ENCODE measurements at regions not wholly inside any gene's neighbourhood (a gene's known extent, or its start where the extent isn't known, plus 50 kb on each side); places are given as distances from the start of the nearest gene placed in this dataset.
A peak's percentile ranks its signal among the peaks of the same experiment; 100 is the strongest.
"Not testable (repeated sequence)": the region's sequence is repeated elsewhere in the genome, so short reads cannot be mapped to it uniquely, and the experiment has no call there.

GRCh38 chr3:103965764-103966163 is 1400.9 kb upstream of the ALCAM start:
- no peak for DNase-seq
- TF ChIP-seq GATA1 (IDR thresholded peaks at IDR 0.05; ENCODE audit: low read depth, low read length) (no peak), POLR2A (IDR thresholded peaks at IDR 0.05; ENCODE audit: low read length) (no peak)

GRCh38 chr3:103966749-103967148 is 1400.0 kb upstream of the ALCAM start:
- TF ChIP-seq POLR2A (IDR thresholded peaks at IDR 0.05; ENCODE audit: low read length) (no peak), GATA1 (IDR thresholded peaks at IDR 0.05; ENCODE audit: low read depth, low read length) (no peak)
- DNase-seq, result no peak

GRCh38 chr3:103968131-103968530 is 1398.6 kb upstream of the ALCAM start:
- DNase-seq, result no peak
- TF ChIP-seq POLR2A (IDR thresholded peaks at IDR 0.05; ENCODE audit: low read length) (no peak), GATA1 (IDR thresholded peaks at IDR 0.05; ENCODE audit: low read depth, low read length) (no peak)

- TF ChIP-seq POLR2A (IDR thresholded peaks at IDR 0.05; ENCODE audit: low read length) (no peak), GATA1 (IDR thresholded peaks at IDR 0.05; ENCODE audit: low read depth, low read length) (no peak)
- no peak for DNase-seq
Measured at GRCh38 chr3:103968751-103969150, 1398.0 kb upstream of the ALCAM start.

GRCh38 chr3:103976931-103977339 is 1389.8 kb upstream of the ALCAM start:
- TF ChIP-seq POLR2A (IDR thresholded peaks at IDR 0.05; ENCODE audit: low read length), result no peak
- TF ChIP-seq GATA1 (IDR thresholded peaks at IDR 0.05; ENCODE audit: low read depth, low read length), result no peak
- DNase-seq, result no peak

GRCh38 chr3:103977417-103977816 is 1389.3 kb upstream of the ALCAM start:
- DNase-seq, result no peak
- no peak for TF ChIP-seq GATA1 (IDR thresholded peaks at IDR 0.05; ENCODE audit: low read depth, low read length)
- no peak for TF ChIP-seq POLR2A (IDR thresholded peaks at IDR 0.05; ENCODE audit: low read length)

GRCh38 chr3:103991461-103992115 is 1375.1 kb upstream of the ALCAM start:
- DNase-seq, result peak; percentile 5 to 34
- TF ChIP-seq GATA1 (IDR thresholded peaks at IDR 0.05; ENCODE audit: low read depth, low read length) (no peak), POLR2A (IDR thresholded peaks at IDR 0.05; ENCODE audit: low read length) (no peak)

- TF ChIP-seq GATA1 (IDR thresholded peaks at IDR 0.05; ENCODE audit: low read depth, low read length) (no peak), POLR2A (IDR thresholded peaks at IDR 0.05; ENCODE audit: low read length) (no peak)
- no peak for DNase-seq
Measured at GRCh38 chr3:103992469-103992868, 1374.2 kb upstream of the ALCAM start.

- DNase-seq, result no peak
- no peak for TF ChIP-seq GATA1 (IDR thresholded peaks at IDR 0.05; ENCODE audit: low read depth, low read length)
Measured at GRCh38 chr3:104004956-104005355, 1361.8 kb upstream of the ALCAM start.

- DNase-seq, result no peak
- no peak for TF ChIP-seq GATA1 (IDR thresholded peaks at IDR 0.05; ENCODE audit: low read depth, low read length)
- no peak for TF ChIP-seq POLR2A (IDR thresholded peaks at IDR 0.05; ENCODE audit: low read length)
Measured at GRCh38 chr3:104005815-104006214, 1360.9 kb upstream of the ALCAM start.

GRCh38 chr3:104018541-104018940 is 1348.2 kb upstream of the ALCAM start:
- TF ChIP-seq GATA1 (IDR thresholded peaks at IDR 0.05; ENCODE audit: low read depth, low read length) (no peak), POLR2A (IDR thresholded peaks at IDR 0.05; ENCODE audit: low read length) (no peak)
- DNase-seq, result no peak

GRCh38 chr3:104031598-104031997 is 1335.1 kb upstream of the ALCAM start:
- no peak for TF ChIP-seq POLR2A (IDR thresholded peaks at IDR 0.05; ENCODE audit: low read length)
- TF ChIP-seq GATA1 (IDR thresholded peaks at IDR 0.05; ENCODE audit: low read depth, low read length), result no peak
- DNase-seq, result no peak

- DNase-seq, result no peak
- TF ChIP-seq POLR2A (IDR thresholded peaks at IDR 0.05; ENCODE audit: low read length) (no peak), GATA1 (IDR thresholded peaks at IDR 0.05; ENCODE audit: low read depth, low read length) (no peak)
Measured at GRCh38 chr3:104032283-104032682, 1334.4 kb upstream of the ALCAM start.

- DNase-seq, result no peak
Measured at GRCh38 chr3:104040896-104041295, 1325.8 kb upstream of the ALCAM start.

GRCh38 chr3:104043001-104043543 is 1323.6 kb upstream of the ALCAM start:
- DNase-seq, result not testable (repeated sequence)

More at GRCh38 chr3:104040896-104041295, 1325.8 kb upstream of the ALCAM start:
- TF ChIP-seq POLR2A (IDR thresholded peaks at IDR 0.05; ENCODE audit: low read length) (no peak), GATA1 (IDR thresholded peaks at IDR 0.05; ENCODE audit: low read depth, low read length) (no peak)
